Tibial nerve (tissue), 4 donors: ENCODE measurements at regions not wholly inside any gene's neighbourhood (a gene's known extent, or its start where the extent isn't known, plus 50 kb on each side); places are given as distances from the start of the nearest gene placed in this dataset.

Source experiments
- DNase-seq, 2 donors: peaks; one replicate each; pipeline ENCODE4 v3.0.0-alpha.2; 2019; ENCODE audit warnings: low spot score in 2 of 2
- H3K27ac ChIP-seq, 4 donors: fragments of 200-600 bp; sonication (generic) in 3 of 4; one replicate each; pipeline ENCODE4 v1.5.1; 2017 to 2019; ENCODE audit warnings: mild to moderate bottlenecking in 1 of 4
- H3K27me3 ChIP-seq, 2 donors: fragments of 200-600 bp; sonication (generic) in 1 of 2; one replicate each; pipeline versions ENCODE4 v1.5.1 to v1.6.0; 2017 to 2019
- H3K36me3 ChIP-seq, 3 donors: fragments of 200-600 bp; sonication (generic); one replicate each; pipeline ENCODE4 v1.5.1; 2018 to 2019
- H3K4me1 ChIP-seq, 4 donors: fragments of 200-600 bp; sonication (generic) in 3 of 4; one replicate each; pipeline ENCODE4 v1.5.1; 2017 to 2019
- H3K4me3 ChIP-seq, 4 donors: fragments of 200-600 bp; sonication (generic) in 3 of 4; one replicate each; pipeline ENCODE4 v1.5.1; 2017 to 2019; ENCODE audit warnings: mild to moderate bottlenecking in 1 of 4, moderate library complexity in 1 of 4
- H3K9me3 ChIP-seq, 4 donors: fragments of 200-600 bp; sonication (generic) in 3 of 4; one replicate each; pipeline ENCODE4 v1.5.1; 2017 to 2019
- CTCF ChIP-seq, 5 experiments: fragments of 200-600 bp in 3 of 5; fragments of 450-650 bp in 2 of 5; sonication (generic) in 3 of 5; IDR thresholded peaks; one replicate each; pipeline ENCODE4 v1.5.1; 2016 to 2019; ENCODE audit warnings: antibody characterized with exemption in 5 of 5, mild to moderate bottlenecking in 3 of 5, moderate library complexity in 2 of 5
- EP300 ChIP-seq, 2 donors: sonication (generic); formaldehyde crosslinking; IDR thresholded peaks; one replicate each; pipeline ENCODE4 v1.6.1; 2017; ENCODE audit warnings: antibody characterized with exemption in 2 of 2, mild to moderate bottlenecking in 1 of 2
- POLR2A ChIP-seq, 2 donors: fragments of 450-650 bp; IDR thresholded peaks; one replicate each; pipeline ENCODE4 v1.6.1; 2017; ENCODE audit warnings: antibody characterized with exemption in 2 of 2, mild to moderate bottlenecking in 2 of 2, moderate library complexity in 2 of 2
- WGBS, 2 donors: methylation state at CpG; one replicate each; pipeline ENCODE4 v1.1.5; 2018; 5-methylcytosine and 5-hydroxymethylcytosine counted together

- H3K27ac ChIP-seq: no peak overlapping the region
- no peaks in the 10 kb centered on the region for H3K27me3 ChIP-seq
- H3K9me3 ChIP-seq: no peaks in the 10 kb centered on the region
- H3K4me1 ChIP-seq: no peaks in the 10 kb centered on the region
- 80 to 86% methylated on average over 1 of the region's 1 CpG for WGBS, 2 donors
- no peak for DNase-seq
- no peaks in the 10 kb centered on the region for H3K36me3 ChIP-seq
- TF ChIP-seq CTCF (IDR thresholded peaks at IDR 0.05): no peak
- no peak overlapping the region for H3K4me3 ChIP-seq
Observed at GRCh38 chr7:126305671-126306070, 947.1 kb downstream of the GRM8 start.

- H3K4me3 ChIP-seq: no peak overlapping the region
- H3K27ac ChIP-seq: no peak overlapping the region
- WGBS, 2 donors: 88 to 100% methylated on average over 1 of the region's 1 CpG
- no peaks in the 10 kb centered on the region for H3K27me3 ChIP-seq
- no peak for DNase-seq
- no peak for TF ChIP-seq EP300 (IDR thresholded peaks at IDR 0.05)
- TF ChIP-seq POLR2A (IDR thresholded peaks at IDR 0.05): no peak
- TF ChIP-seq CTCF (IDR thresholded peaks at IDR 0.05): no peak
- no peaks in the 10 kb centered on the region for H3K9me3 ChIP-seq
- no peaks in the 10 kb centered on the region for H3K4me1 ChIP-seq
- H3K36me3 ChIP-seq: no peaks in the 10 kb centered on the region
Observed at GRCh38 chr7:126303926-126304325, 948.8 kb downstream of the GRM8 start.

GRCh38 chr7:126302639-126303038 lies 950.1 kb downstream of the GRM8 start:
- no peaks in the 10 kb centered on the region for H3K27me3 ChIP-seq
- no peaks in the 10 kb centered on the region for H3K9me3 ChIP-seq
- no peak overlapping the region for H3K27ac ChIP-seq
- WGBS, 2 donors: 61 to 63% methylated on average over 2 of the region's 2 CpGs
- TF ChIP-seq CTCF (IDR thresholded peaks at IDR 0.05) (no peak), POLR2A (IDR thresholded peaks at IDR 0.05) (no peak)
- H3K36me3 ChIP-seq: no peaks in the 10 kb centered on the region
- no peak overlapping the region for H3K4me3 ChIP-seq
- H3K4me1 ChIP-seq: no peaks in the 10 kb centered on the region
- DNase-seq: no peak

- Histone ChIP-seq H3K27ac (no peak overlapping the region), H3K9me3 (no peaks in the 10 kb centered on the region), H3K36me3 (no peaks in the 10 kb centered on the region), H3K27me3 (no peaks in the 10 kb centered on the region), H3K4me3 (no peak overlapping the region), H3K4me1 (no peaks in the 10 kb centered on the region)
- WGBS, 2 donors: 85 to 90% methylated on average over 2 of the region's 2 CpGs
- TF ChIP-seq CTCF (IDR thresholded peaks at IDR 0.05): no peak
- TF ChIP-seq EP300 (IDR thresholded peaks at IDR 0.05): no peak
- TF ChIP-seq POLR2A (IDR thresholded peaks at IDR 0.05): no peak
- no peak for DNase-seq
Observed at GRCh38 chr7:126286317-126286716, 966.4 kb downstream of the GRM8 start.

- Histone ChIP-seq H3K27ac (no peak overlapping the region), H3K36me3 (no peaks in the 10 kb centered on the region), H3K4me3 (no peak overlapping the region), H3K9me3 (peaks cover 0 to 2% (median 0%) of the 10 kb centered on the region in 4 donors), H3K27me3 (no peaks in the 10 kb centered on the region), H3K4me1 (no peaks in the 10 kb centered on the region)
- WGBS, 2 donors: 77 to 82% methylated on average over 5 of the region's 5 CpGs
- TF ChIP-seq CTCF (IDR thresholded peaks at IDR 0.05) (no peak), EP300 (IDR thresholded peaks at IDR 0.05) (no peak), POLR2A (IDR thresholded peaks at IDR 0.05) (no peak)
- DNase-seq: no peak
Observed at GRCh38 chr7:126236261-126236660, 1016.5 kb downstream of the GRM8 start.
